ENCODE measurements at regions not wholly inside any gene's neighbourhood (a gene's known extent, or its start where the extent isn't known, plus 50 kb on each side); places are given as distances from the start of the nearest gene placed in this dataset.
"Not testable (repeated sequence)": the region's sequence is repeated elsewhere in the genome, so short reads cannot be mapped to it uniquely, and the experiment has no call there.

- no peak for DNase-seq
These were observed 301.0 kb upstream of the SOX14 start for GRCh38 chr3:137463131-137463530.

DNA sequence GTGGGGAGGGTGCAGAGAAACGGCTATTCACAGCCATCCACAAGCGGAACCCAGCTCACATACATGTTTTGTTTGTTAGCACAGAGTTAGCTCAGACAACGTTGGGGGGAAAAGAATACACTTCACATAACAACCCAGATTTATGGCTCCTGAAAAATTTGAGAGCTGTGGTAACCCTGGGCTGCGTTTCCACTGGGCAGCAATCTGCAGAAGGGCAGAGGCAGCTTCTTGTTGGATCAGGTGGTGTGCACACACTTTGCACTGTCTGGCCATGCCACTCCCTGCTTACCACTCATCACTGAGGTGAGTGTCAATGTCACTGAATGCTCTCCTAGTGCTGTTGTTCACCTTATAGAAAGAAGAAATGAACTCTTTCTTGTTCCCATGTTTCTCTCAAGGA lies 299.8 kb upstream of the SOX14 start:
- no peak for DNase-seq

- DNase-seq: no peak
These were observed 295.7 kb upstream of the SOX14 start for GRCh38 chr3:137468446-137468845.

DNA sequence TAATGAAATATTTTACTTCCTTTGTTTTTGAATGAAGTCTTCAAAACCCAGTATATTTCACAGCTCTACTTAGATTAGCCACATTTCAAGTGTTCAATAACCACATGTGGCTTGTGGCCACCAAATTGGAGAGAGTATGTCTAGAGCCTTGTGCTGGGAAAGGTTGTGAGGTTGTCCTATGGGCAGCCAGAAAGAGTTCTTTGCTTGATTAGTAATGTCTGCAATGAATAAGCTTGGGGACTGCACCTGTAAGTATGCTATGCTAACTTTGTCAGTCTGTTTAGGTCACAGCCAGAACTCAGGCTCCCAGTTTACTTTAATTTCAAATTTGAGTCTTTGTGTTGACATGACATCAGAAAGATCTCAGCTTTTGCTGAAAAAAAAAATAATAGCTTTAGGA lies 294.9 kb upstream of the SOX14 start:
- DNase-seq: no peak

GRCh38 chr3:137471130-137471529 lies 293.0 kb upstream of the SOX14 start:
- DNase-seq: no peak

- no peak for DNase-seq
These were observed 292.4 kb upstream of the SOX14 start for GRCh38 chr3:137471558-137472204.

- no peak for DNase-seq
These were observed 286.5 kb upstream of the SOX14 start for GRCh38 chr3:137477614-137478013.

GRCh38 chr3:137509354-137510045 lies 254.6 kb upstream of the SOX14 start:
- no peak for DNase-seq

GRCh38 chr3:137511655-137512054 lies 252.5 kb upstream of the SOX14 start:
- no peak for DNase-seq

DNA sequence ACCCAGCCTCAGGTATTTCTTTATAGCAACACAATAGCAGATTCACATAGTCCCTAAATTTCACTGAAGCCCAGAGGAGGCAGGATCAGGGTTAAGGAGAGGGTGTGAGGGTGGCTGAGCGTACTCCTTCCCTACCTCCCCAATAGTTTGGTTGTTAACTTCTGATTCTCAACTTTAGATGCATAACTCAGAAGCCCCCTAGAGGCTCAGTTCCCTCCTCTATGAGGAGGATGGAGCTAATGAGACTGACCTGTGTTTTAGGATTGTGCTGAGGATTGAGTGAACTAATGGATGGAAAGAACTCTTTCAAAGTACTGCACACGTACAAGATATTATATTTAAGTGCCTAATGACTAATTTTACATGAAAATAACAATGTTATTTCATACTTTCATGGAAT lies 249.3 kb upstream of the SOX14 start:
- no peak for DNase-seq

GRCh38 chr3:137519602-137520001 lies 244.5 kb upstream of the SOX14 start:
- DNase-seq: no peak

- DNase-seq: no peak
These were observed 239.4 kb upstream of the SOX14 start for GRCh38 chr3:137524751-137525150.

GRCh38 chr3:137525471-137525870 lies 238.6 kb upstream of the SOX14 start:
- no peak for DNase-seq

DNA sequence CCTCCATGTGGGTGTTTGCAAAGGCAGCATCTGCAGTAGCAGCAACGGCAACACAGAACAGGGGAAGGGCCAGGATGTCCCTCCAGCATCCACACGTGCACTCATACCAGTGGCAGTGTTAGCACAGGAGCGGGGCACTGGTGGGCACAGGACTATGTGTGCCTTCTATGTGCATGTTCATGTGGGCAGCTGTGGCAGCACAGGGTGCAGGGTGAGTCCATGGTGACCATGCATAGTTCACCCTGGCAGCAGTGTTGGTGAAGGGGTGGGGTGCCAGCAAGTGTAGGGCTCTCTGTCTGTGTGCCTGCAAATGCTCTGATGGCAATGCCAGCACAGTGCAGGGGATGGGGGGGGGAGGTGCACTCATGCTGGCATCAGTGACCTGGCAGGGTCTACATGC lies 222.1 kb upstream of the SOX14 start:
- DNase-seq: no peak

DNA sequence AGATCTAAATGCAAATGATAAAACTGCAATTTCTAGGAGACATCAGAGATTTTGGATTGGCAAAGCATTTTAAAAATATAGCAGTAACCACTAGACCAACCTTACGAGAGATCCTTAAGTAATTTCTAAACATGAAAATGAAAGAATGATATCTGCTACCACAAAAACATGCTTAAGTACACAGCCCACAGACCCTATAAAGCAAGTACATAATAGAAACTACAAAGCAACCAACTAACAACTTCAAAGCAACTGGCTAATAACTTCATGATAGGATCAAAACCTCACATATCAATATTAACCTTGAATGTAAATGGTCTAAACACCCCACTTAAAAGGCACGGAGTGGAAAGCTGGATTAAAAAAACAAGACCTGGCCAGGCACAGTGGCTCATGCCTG lies 209.9 kb upstream of the SOX14 start:
- no peak for DNase-seq

DNA sequence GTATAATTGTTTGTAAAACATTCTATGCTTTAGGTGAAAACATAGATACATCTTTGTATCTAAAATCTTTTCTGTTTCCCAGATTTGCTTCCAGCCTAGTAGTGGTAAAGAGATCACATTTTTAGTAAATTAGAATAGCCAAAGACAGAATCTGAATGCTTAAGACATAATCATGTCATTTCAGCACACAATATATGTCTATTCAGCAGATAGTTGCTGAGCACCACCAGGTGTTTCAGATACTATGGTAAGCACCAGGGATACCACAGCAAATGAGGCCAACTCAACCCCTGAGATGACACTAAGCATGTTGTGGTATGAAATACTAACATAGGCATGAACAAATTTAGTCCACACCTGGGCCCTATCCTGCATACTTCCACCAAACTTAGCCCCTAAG lies 195.2 kb upstream of the SOX14 start:
- DNase-seq: no peak

DNA sequence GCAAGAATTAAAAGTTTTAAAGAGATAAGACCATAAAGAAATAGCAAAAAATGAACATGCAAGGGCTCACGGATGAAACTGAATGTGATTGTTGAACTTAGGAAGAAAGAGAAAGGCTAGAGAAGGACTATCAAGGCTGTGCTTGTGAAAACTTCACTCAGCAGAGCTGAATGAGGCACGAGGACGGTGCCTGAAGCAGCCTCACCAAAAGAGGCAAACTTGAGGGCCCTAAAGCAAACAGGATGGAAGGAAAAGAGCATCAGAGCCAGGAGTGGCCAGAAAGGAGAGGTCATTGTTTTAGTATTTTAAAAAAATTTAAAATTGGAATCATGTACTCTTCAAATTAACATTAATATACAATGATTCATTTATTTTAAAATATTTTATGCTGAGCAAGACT lies 191.2 kb upstream of the SOX14 start:
- no peak for DNase-seq

GRCh38 chr3:137582484-137582883 lies 181.6 kb upstream of the SOX14 start:
- DNase-seq: no peak

DNA sequence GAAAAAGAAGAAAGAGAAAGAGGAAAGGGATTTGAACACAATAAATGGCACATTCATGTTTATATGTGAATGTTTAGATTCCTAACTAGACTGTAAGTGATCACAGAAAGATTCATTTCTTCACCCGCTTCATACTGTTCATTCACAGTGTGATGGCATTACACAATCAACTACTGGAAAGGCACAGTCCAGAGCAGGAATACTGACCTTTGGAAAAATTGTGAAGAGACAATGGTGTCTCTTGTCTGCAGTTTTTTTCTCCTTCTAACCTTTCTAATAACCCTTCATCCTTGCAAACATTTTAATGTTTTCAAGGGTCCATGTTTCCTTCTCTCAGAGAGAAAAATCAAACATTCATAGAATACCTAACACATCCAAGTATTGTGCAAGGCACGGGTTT lies 180.9 kb upstream of the SOX14 start:
- no peak for DNase-seq

- no peak for DNase-seq
These were observed 175.2 kb upstream of the SOX14 start for GRCh38 chr3:137588871-137589270.

DNA sequence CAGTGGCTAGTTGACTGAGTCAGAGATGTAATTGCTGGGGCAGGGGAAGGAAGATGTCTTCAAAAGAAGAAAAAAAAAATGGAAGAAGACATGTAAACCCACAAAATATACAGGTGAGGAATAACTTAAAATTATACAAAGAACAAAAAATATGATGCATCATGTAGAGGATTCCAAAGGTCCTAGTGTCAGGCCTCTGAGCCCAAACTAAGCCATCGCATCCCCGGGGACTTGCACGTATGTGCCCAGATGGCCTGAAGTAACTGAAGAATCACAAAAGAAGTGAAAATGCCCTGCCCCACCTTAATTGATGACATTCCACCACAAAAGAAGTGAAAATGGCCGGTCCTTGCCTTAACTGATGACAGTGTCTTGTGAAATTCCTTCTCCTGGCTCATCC lies 168.7 kb upstream of the SOX14 start:
- DNase-seq: not testable (repeated sequence)

DNA sequence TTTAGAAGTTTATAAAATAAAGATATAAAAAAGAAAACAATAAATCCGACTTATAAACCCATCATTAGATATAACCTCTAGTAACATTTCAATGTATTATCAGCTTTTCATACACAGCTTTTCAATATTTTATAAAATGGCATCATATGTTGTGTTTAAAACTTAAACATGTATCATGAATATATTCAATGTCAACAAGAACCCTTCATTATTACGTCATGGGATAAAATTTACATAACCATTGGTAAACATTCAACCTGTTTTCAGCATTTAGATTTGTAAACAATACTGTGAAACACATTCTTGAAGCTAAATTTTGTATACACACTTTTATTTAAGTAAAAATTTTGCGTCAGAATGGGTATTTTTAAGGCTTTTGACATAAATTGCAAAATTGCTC lies 153.4 kb upstream of the SOX14 start:
- DNase-seq: no peak

DNA sequence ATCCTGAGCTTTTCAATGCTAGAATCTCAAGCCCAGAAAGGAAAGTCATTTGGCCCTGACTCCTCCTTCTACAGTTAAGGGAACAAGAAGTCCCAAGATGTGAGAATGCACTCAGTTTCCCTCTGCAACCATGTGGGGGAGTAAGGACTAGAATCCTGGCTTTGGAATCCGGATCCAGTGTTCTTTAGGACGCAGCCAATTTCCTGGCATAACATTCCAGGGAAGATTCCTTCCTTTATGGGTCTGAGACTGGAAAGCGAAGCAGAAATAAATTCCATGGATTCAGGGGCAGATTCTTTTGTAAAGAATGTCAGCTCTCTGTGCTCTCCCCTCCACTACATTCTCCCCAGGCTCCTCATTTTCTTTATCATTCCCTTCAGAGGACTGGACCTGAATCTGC lies 151.8 kb upstream of the SOX14 start:
- DNase-seq: no peak

DNA sequence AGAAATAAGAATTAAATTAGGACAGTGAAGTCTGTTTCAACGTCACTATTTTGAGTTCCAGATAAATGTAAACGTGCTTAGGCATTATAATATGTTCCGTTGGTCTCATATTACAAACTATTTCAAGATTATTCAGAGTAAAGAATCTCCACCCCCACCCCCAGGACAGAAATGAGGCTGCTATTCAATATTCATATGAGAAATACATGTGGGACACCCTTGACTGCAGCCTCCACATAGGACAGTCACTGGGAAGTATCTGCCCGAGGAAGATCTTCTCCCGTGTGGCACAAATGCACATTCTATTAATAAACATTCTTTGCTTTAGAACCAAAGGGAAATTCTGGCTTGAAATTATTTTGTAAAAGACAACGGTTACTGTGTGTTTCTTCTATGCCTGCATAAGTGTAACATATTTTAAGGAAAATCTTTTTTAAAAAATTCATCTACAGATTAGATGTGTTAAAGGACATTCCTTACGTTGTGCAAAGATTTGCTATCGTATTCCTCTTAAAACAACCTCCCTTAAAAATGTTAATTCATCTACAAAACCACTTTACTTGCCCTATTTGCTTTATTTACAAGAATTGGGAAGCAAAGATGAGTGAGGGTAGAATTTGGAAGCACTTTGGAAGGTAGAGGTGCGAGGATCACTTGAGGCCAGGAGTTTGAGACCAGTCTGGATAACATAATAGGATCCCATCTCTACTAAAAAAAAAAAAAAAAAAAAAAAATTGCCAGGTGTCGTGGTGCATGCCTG lies 148.3 kb upstream of the SOX14 start:
- DNase-seq: no peak

Data from NCI-H187 treated with DMSO at 0.1 percent for 48 hours (cell line).